GM10266 (cell line): ENCODE measurements at regions not wholly inside any gene's neighbourhood (a gene's known extent, or its start where the extent isn't known, plus 50 kb on each side); places are given as distances from the start of the nearest gene placed in this dataset.
"Not testable (repeated sequence)": the region's sequence is repeated elsewhere in the genome, so short reads cannot be mapped to it uniquely, and the experiment has no call there.

Source experiments
- DNase-seq: peaks from one replicate; pipeline ENCODE4 v3.0.0; 2012; ENCODE audit errors: extremely low spot score
- TF ChIP-seq, protein P1 (sequence below): IDR thresholded peaks from 2 replicates; pipeline ENCODE4 v1.5.1; 2012; ENCODE audit warnings: mild to moderate bottlenecking, low read depth; ENCODE audit not compliant: control insufficient read depth, insufficient read depth; ENCODE audit errors: missing control alignments

- DNase-seq = no peak
- TF ChIP-seq, protein P1, sequence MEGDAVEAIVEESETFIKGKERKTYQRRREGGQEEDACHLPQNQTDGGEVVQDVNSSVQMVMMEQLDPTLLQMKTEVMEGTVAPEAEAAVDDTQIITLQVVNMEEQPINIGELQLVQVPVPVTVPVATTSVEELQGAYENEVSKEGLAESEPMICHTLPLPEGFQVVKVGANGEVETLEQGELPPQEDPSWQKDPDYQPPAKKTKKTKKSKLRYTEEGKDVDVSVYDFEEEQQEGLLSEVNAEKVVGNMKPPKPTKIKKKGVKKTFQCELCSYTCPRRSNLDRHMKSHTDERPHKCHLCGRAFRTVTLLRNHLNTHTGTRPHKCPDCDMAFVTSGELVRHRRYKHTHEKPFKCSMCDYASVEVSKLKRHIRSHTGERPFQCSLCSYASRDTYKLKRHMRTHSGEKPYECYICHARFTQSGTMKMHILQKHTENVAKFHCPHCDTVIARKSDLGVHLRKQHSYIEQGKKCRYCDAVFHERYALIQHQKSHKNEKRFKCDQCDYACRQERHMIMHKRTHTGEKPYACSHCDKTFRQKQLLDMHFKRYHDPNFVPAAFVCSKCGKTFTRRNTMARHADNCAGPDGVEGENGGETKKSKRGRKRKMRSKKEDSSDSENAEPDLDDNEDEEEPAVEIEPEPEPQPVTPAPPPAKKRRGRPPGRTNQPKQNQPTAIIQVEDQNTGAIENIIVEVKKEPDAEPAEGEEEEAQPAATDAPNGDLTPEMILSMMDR = no peak
Measured at GRCh38 chr7:94179466-94179865, 175.3 kb upstream of the BET1 start.

DNA sequence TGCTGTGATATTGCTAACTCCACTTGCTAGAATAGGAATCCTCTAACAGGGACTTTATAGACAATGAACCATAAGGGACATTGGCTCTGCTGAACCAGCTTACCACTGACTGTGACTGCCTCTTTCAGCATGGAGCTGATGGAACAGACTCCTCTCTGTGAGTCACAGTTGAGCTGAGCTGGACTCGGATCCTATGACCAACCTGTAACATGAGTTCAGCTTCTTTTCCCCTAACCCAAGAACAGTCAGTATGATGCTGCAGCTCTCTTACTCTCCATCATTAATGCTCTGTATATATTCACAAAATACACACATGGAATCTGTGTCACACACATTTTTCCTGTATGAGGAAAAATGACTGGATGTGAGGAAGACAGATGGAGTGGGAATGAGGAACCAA lies 177.9 kb upstream of the BET1 start:
- DNase-seq = no peak
- TF ChIP-seq, protein P1 = no peak

DNA sequence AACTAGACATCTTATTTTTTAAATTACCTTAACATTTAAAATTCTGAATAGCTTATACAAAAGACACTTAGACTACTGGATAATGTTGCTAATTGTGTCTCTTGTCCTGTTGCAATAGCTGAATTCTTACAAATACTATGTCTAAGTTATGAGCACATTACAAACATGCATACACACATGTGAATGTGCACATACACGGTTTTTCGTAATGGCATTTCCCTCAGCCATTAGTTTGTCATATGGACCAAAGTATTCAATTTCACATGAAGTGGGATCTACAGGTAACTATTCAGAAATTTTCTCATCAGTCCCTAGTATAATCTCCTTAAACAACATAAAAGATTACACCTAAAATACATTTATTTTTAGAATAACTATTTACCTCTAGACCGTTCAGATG lies 178.6 kb upstream of the BET1 start:
- TF ChIP-seq, protein P1 = no peak
- no peak for DNase-seq

DNA sequence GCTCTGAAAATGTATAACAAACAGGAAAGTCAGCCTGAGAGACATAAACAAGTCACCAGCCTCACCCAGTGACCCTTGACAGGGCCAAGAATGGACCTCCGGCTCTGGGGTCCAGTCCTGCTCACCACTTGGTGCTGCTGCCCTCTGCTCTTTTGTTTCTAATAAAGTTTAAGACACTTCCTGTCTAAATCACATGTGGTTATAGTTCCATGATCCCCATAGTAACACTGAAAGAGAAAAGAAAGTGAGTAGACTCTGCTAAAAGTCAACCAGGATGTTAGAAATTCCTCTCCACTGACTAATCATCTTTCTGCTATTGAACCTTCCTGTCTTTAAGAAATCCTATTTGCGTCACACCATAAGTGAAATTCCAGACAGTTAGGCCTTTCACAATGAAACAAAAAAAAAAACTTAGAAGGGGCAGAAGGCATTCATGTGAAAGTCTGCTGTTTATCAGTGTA lies 179.2 kb upstream of the BET1 start:
- TF ChIP-seq, protein P1 = no peak
- no peak for DNase-seq

DNA sequence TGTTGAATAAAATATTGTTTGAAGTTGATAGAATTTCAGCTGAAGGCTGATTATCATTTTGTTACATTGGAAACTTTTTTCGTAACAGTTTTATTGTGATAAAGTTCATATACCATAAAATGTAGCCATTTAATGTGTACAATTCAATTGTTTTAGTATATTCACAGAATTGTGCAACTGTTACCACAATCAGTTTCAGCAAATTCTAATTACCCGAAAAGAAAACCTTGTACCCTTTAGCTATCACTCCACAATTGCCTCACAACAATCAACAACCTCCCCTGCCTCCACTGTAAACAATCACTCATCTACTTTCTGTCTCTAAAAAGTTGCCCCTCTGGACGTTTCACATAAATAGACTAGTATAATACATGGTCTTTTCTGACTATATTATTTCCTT lies 179.7 kb upstream of the BET1 start:
- TF ChIP-seq, protein P1 = no peak
- DNase-seq = no peak

DNA sequence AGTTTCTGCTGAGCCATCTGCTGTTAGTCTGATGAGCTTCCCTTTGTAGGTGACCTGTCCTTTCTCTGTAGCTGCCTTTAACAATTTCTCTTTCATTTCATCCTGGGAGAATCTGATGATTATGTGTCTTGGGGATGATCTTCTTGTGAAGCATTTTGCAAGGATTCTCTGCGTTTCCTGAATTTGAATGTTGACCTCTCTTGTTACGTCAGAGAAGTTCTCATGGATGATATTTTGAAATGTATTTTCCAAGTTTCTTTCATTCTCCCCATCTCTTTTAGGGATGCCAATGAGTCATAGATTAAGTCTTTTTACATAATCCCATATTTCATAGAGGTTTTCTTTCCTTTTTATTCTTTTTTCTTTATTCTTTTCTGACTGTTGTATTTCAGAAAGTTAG lies 184.2 kb upstream of the BET1 start:
- no peak for DNase-seq
- TF ChIP-seq, protein P1 = no peak

DNA sequence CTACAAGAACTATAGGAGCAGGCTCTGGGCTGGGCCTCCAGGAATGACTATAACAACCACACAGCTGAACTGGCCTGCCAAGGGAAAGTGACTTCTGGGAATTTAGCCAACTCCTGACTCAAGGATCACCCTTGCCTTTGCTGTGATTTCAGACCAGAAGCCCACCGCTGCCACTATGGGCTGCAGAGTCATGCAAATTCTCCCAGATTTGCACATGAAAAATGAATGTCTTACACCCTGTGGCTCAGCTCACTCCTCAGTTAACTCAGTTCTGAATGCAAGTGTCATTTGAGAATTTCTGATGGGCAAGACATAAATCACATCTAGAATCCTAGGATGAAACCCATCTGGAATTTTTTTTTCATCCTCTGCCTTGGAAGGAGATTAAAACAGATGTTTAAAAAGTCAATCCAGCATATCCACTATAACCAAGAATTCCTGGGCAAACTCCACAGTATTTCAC lies 186.5 kb upstream of the BET1 start:
- TF ChIP-seq, protein P1 = no peak
- DNase-seq = no peak

GRCh38 chr7:94194426-94194825 lies 190.3 kb upstream of the BET1 start:
- DNase-seq = not testable (repeated sequence)
